Activated naive CD4-positive, alpha-beta T cell treated with anti-CD3 and anti-CD28 coated beads, Interleukin-2, amount 10 ng/mL, durations not matched to agents 7 days and 5 days (primary cell): ENCODE measurements at regions not wholly inside any gene's neighbourhood (a gene's known extent, or its start where the extent isn't known, plus 50 kb on each side); places are given as distances from the start of the nearest gene placed in this dataset.

Experiments used
- CTCF ChIA-PET: fragments of 350-600 bp; sonication (Branson Sonifier 250); formaldehyde crosslinking; loops from one replicate; lab custom pipeline; 2021; ENCODE audit warnings: antibody characterized with exemption; lab: Charles Lee
- DNase-seq: peaks from one replicate; pipeline ENCODE4 v3.0.0-alpha.2; 2020
- H3K27ac Mint-ChIP-seq: one replicate; pipeline ENCODE4 v1.8.0; 2021; ENCODE audit warnings: mild to moderate bottlenecking, moderate library complexity, mixed read lengths
- H3K27me3 Mint-ChIP-seq: one replicate; pipeline ENCODE4 v1.8.0; 2021; ENCODE audit warnings: mild to moderate bottlenecking, mixed read lengths
- H3K36me3 Mint-ChIP-seq: one replicate; pipeline ENCODE4 v1.8.0; 2021; ENCODE audit warnings: mixed read lengths
- H3K4me1 Mint-ChIP-seq: one replicate; pipeline ENCODE4 v1.8.0; 2021; ENCODE audit warnings: mixed read lengths
- H3K4me3 Mint-ChIP-seq: one replicate; pipeline ENCODE4 v1.8.0; 2021; ENCODE audit warnings: mild to moderate bottlenecking, moderate library complexity, mixed read lengths
- H3K9me3 Mint-ChIP-seq: one replicate; pipeline ENCODE4 v1.8.0; 2021; ENCODE audit warnings: mixed read lengths

- no peak overlapping the region for H3K27ac Mint-ChIP-seq
- no peaks in the 10 kb centered on the region for H3K36me3 Mint-ChIP-seq
- no peaks in the 10 kb centered on the region for H3K4me1 Mint-ChIP-seq
- no peak for DNase-seq
- no peak overlapping the region for H3K4me3 Mint-ChIP-seq
- peaks cover 18% of the 10 kb centered on the region for H3K9me3 Mint-ChIP-seq
- CTCF ChIA-PET: interaction anchor here (0.7 kb wide), 1 partner anchor 528 kb away, joined by 6 read pairs; no protein-coding TSS in a partner anchor
- H3K27me3 Mint-ChIP-seq: no peaks in the 10 kb centered on the region
Observed at GRCh38 chr5:20420991-20421595, 433.1 kb upstream of the CDH18 start.
